GM12891 (cell line): ENCODE measurements at regions not wholly inside any gene's neighbourhood (a gene's known extent, or its start where the extent isn't known, plus 50 kb on each side); places are given as distances from the start of the nearest gene placed in this dataset.

ENCODE experiments used
- DNase-seq: peaks from one replicate; pipeline ENCODE4 v3.0.0; 2011; ENCODE audit warnings: low spot score; ENCODE audit not compliant: insufficient read length
- FAIRE-seq: peaks from 2 replicates; lab custom pipeline; 2011; peaks lifted over from hg19 to GRCh38; lab: Jason Lieb, UNC
- PAX5 ChIP-seq: IDR thresholded peaks from 2 replicates; pipeline ENCODE4 v1.6.1; 2011; ENCODE audit warnings: low read length, moderate library complexity, mild to moderate bottlenecking; ENCODE audit not compliant: insufficient read depth, severe bottlenecking
- POLR2A ChIP-seq: IDR thresholded peaks from 2 replicates; pipeline ENCODE4 v1.6.1; 2011; ENCODE audit warnings: low read depth, low read length, control low read depth
- POLR2AphosphoS5 ChIP-seq: IDR thresholded peaks from 2 replicates; pipeline ENCODE4 v1.6.1; 2011; ENCODE audit warnings: low read depth, low read length, control low read depth
- POU2F2 ChIP-seq: IDR thresholded peaks from 2 replicates; pipeline ENCODE4 v1.6.1; 2011; ENCODE audit warnings: low read depth, mild to moderate bottlenecking, control low read depth, low read length, moderate library complexity
- SPI1 ChIP-seq: IDR thresholded peaks from 2 replicates; pipeline ENCODE4 v1.6.1; 2011; ENCODE audit warnings: low read depth, low read length, control low read depth
- TAF1 ChIP-seq: IDR thresholded peaks from 2 replicates; pipeline ENCODE4 v1.6.1; 2011; ENCODE audit warnings: low read depth, low read length, control low read depth

DNA sequence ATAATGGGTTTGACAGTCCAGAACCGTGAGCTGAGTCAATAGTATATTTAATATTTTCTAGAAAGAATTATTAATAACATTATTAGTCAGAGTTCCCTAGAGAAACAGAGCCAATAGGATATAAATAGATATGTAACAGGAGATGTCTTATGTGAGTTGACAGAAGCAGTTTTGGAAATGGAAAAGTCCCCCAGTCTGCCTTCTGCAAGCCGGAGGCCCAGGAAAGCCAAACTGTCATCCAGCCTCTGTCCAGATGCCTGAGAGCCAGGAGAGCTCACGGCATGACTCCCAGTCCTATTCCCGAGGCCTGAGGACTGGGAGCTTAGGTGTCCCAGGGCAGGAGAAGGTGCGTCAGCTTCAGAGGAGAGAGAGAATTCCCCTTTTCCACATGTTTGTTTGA lies 286.4 kb upstream of the ADARB2 start:
- no peak for FAIRE-seq

DNA sequence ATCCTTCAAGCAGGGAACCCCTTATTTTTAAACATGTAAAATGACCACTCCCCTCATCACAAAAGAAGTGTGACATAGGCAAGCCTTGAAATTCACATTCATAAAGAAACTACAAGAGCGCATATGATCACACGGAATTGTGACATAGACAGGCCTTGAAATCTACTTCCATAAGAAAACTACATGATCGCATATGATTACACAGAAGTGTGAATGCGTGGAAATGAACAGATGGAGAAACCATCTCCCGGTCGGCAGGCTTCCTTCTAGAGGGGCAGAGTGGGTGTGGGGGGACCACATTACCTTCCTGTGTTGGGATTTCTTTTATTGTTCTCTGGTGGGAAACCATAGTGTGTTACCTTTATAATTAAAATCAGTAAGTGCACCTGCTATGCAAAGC lies 285.1 kb upstream of the ADARB2 start:
- FAIRE-seq (no peak), DNase-seq (no peak)
- no peak for TF ChIP-seq TAF1
- no peak for TF ChIP-seq SPI1
- TF ChIP-seq POLR2AphosphoS5, result no peak
- TF ChIP-seq PAX5, result no peak

More for the DNA sequence above, 286.4 kb upstream of the ADARB2 start:
- TF ChIP-seq POLR2A, result no peak
- TF ChIP-seq TAF1, result no peak
- TF ChIP-seq SPI1, result no peak
- no peak for TF ChIP-seq PAX5
- no peak for TF ChIP-seq POLR2AphosphoS5
- TF ChIP-seq POU2F2, result no peak
- no peak for DNase-seq

DNA sequence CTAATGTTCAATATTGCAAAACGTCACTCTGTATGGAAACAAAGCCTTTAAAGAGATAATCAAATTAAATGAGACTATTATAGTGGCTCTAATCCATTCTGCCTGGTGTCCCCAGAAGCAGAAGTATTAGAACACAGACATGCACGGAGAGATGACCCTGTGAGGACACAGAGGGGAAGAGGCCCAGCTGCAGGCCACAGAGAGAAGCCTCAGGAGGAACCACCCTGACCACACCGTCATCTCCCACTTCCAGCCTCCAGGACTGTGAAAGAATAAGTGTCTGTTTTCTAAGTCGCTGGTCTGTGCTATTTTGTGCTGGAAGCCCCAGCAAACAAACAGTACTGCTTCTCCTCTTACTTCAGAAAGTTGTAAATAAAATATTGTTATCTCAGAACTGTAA lies 283.5 kb upstream of the ADARB2 start:
- TF ChIP-seq TAF1, result no peak
- TF ChIP-seq POU2F2, result no peak
- TF ChIP-seq SPI1, result no peak
- no peak for TF ChIP-seq POLR2AphosphoS5
- no peak for TF ChIP-seq PAX5
- DNase-seq (no peak), FAIRE-seq (no peak)

DNA sequence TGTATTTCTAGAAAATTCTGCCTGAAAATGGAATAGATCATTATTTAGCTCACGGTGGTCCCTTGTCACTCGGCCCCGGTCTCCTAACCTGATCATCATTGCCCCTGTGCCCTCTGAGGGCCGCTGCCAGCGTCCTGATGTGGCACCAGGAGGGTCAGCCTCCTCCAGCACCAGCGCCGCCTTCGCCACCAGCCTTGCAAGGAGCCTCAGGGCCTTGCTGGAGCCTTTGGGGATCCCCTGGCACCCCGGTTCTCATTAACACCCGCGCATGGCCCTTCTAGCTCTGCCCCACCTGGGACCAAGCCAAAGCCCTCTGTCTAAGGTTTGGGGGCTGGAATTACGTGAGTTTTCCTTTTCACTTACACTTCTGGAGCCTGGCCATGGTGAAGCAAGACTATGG lies 282.5 kb upstream of the ADARB2 start:
- TF ChIP-seq POU2F2 (no peak), POLR2AphosphoS5 (no peak), SPI1 (no peak), POLR2A (no peak), TAF1 (no peak), PAX5 (no peak)
- no peak for FAIRE-seq
- DNase-seq, result no peak

DNA sequence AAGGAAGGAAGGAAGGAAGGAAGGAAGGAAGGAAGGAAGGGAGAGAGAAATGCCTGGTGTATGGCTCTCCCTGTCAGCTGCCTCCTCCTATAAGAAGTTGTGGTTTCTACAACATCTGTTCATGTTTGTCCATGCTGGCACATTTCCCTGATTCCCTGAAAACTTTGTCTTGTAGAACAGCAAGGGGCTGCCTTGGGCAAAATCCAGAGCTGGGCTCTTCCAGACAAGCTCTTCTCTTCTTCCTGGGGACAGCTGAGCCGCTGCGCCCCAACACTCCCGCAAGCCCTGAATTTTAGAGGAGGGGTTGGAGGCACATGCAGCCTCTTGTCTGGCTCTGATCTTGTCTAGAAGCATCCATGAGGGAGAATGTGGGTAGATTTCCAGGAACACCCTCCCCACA lies 282.0 kb upstream of the ADARB2 start:
- TF ChIP-seq POU2F2 (no peak), POLR2A (no peak), POLR2AphosphoS5 (no peak), TAF1 (no peak), PAX5 (no peak), SPI1 (no peak)
- DNase-seq (no peak), FAIRE-seq (no peak)

DNA sequence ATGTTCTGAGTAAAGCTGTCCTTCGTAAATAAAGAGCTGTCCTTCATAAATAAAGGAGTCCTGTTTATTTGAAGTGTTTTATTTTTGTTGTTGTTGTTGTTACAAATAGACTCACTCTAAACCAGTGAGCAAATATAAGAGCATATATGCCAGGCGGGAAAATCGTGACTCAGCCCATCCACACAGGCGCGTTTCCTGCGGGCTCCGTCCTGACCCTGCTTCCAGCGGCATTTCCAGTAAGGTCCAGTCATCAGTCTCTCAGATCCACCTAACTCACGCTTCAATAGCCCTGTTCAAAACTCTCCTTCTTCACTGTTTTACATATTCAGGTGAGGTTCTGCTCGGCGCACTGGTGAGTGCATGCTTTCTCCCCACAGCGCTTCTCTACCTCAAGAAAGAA lies 277.2 kb upstream of the ADARB2 start:
- no peak for DNase-seq
- no peak for FAIRE-seq
- TF ChIP-seq POU2F2 (no peak), SPI1 (no peak), POLR2A (no peak), TAF1 (no peak), PAX5 (no peak), POLR2AphosphoS5 (no peak)

DNA sequence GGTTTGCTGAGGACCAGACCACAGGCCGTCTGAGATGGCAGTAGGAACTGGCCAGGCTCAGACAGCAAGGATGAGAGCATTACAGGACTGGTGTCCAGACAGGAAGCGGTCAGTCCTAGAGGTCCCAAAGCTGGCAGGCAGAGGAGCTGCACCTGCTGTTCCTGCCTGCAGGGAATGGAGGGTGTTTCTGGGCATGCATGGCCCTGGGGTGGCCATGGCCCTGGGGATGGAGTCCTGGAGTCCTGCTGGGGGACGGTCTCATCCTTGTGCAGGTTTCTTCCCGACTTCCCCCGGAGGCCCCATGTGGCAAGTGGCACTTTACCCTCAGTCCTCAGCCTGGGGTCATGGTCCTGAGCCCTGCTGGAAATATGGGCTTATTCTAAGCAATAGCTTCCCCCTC lies 274.9 kb upstream of the ADARB2 start:
- DNase-seq (no peak), FAIRE-seq (no peak)
- no peak for TF ChIP-seq POLR2A
- TF ChIP-seq POLR2AphosphoS5, result no peak
- TF ChIP-seq SPI1, result no peak
- TF ChIP-seq POU2F2, result no peak
- no peak for TF ChIP-seq TAF1

DNA sequence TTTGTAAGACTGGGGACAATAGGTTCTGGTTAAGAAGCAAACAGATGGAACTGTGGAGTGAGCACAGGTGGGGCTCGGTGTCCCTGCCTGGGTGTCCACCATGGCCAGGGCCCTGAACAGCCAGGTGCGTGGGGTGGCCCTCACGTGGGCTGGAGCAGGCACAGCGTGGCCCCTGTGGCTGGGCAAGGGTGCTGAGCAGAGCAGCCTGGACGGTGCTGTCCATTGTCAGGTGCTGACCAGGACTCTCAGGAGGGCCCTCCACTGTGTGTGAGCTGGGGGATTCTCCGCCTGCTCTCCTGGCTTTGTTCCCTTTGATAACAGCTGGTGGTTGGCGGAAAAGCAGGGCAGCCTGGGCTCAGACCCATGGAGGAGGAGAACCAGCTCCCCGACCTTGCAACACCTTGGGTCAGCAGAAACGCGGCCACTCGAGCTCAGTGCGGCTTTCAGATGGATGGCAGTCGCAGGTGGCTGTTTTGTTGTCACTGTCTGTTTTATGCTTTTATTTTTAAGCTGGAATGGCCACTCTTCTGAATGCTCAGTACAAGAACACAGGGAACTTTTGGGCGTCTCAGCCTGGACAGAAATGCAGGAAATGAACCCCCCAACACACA lies 273.9 kb upstream of the ADARB2 start:
- no peak for TF ChIP-seq POLR2AphosphoS5
- no peak for TF ChIP-seq POLR2A
- TF ChIP-seq SPI1, result no peak
- TF ChIP-seq PAX5, result no peak
- TF ChIP-seq POU2F2, result no peak
- TF ChIP-seq TAF1, result no peak
- FAIRE-seq (no peak), DNase-seq (no peak)

DNA sequence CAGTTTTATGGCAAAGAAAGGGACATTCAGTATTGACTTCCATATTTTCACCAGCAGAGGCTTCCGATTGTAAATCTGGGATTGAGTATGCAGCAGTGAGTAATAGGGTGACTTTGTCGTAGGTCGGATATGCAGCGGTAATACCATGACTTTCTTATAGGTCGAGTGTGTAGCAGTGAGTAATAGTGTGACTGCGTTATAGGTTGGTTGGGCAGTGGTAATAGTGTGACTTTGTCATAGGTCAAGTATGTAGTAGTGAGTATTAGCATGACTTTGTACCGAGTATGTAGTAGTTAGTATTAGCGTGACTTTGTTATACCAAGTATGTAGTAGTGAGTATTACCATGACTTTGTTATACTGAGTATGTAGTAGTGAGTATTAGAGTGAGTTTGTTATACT lies 268.2 kb upstream of the ADARB2 start:
- DNase-seq, result no peak
- no peak for TF ChIP-seq SPI1
- TF ChIP-seq POU2F2, result no peak
- TF ChIP-seq PAX5, result no peak
- no peak for TF ChIP-seq TAF1
- no peak for TF ChIP-seq POLR2A
- no peak for TF ChIP-seq POLR2AphosphoS5
- FAIRE-seq, result no peak

DNA sequence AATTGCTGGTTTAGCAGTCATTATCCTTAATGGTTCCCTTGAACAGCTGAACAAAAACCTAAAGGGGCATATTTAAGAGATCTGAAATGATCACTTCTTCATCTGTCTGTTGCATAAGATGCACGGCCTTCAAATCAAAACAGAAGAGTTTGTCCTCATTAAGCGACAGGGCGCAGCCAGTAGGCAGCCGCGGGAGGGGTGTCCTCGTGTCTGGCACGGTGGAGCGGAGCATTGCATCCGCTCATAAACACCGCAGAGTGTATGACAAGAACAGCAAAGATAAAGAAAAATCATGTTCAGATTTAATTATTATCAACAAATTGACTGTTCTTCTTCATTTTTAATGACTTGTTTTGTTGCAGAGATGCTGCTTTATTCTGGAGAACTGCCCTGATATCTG lies 255.6 kb upstream of the ADARB2 start:
- DNase-seq (no peak), FAIRE-seq (no peak)
- TF ChIP-seq POU2F2, result no peak
- no peak for TF ChIP-seq SPI1
- no peak for TF ChIP-seq POLR2AphosphoS5
- no peak for TF ChIP-seq PAX5
- no peak for TF ChIP-seq POLR2A
- TF ChIP-seq TAF1, result no peak

DNA sequence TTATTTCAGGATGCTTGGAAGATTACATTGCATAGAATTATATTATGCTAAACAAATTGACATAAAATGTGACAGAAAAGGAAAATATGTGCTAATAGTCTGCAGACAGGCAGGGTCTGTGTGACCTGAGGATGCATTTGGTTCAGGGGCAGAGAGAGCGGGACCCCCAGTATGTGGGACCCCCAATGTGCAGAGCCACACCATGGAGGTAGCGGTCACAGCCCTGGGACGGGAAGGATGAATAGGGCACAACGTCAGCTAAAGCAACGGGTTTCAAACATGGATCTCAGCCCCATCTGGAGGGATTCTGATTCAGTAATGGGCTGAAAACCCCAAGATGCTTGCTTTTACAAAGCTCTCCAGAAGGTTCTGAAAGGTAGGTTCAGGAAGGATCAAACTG lies 251.8 kb upstream of the ADARB2 start:
- FAIRE-seq (no peak), DNase-seq (no peak)
- TF ChIP-seq POLR2AphosphoS5 (no peak), PAX5 (no peak), TAF1 (no peak), POU2F2 (no peak), POLR2A (no peak), SPI1 (no peak)
